GM21528 (cell line): ENCODE measurements at regions not wholly inside any gene's neighbourhood (a gene's known extent, or its start where the extent isn't known, plus 50 kb on each side); places are given as distances from the start of the nearest gene placed in this dataset.
"Not testable (repeated sequence)": the region's sequence is repeated elsewhere in the genome, so short reads cannot be mapped to it uniquely, and the experiment has no call there.

Source experiments
- ATAC-seq: cut with Tn5 transposase; IDR thresholded peaks from one replicate; pipeline ENCODE4 v1.9.1; 2021; ENCODE audit warnings: mild to moderate bottlenecking, moderate library complexity; ENCODE audit not compliant: unreplicated experiment, low FRiP score

DNA sequence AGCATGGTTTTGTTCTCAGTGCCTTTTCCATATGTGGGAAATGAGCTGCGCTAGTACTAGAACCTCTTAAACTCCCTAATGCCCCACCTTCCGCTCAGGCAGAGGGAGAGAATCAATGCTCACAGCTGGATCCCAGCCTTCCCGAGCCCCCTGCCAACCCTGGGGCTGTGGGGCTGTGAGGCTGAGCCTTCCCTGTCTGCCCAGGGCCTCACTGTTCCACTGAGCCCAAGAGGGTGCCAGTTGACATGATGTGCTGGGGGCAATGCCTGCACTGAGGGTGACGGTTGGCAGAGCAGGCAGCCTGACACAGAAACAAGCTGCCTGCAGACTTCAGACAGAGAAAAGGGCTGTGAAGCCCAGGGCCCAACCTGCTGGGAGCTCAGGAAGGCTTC, 602.4 kb upstream of the RAB6C start:
- no peak for ATAC-seq

GRCh38 chr2:129378186-129378585, 601.3 kb upstream of the RAB6C start:
- ATAC-seq: no peak

DNA sequence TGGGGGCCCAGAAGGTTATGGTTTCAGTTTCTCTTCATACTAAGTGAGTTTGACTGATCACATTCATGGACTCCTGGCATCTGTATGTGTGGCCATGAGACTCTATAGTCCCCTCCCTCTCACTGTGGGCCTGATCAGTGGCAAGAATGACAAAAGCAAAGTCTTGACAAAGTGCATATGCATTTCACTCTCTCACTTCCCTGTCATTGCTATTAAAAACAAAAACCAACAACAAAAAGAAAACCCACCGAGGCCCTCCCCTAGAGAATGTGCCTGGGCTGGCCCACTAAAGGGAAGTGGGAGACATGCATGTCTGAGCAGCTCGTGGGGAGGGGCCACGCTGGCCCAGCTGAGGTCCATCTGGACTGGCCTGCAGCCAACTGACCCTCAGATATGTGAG, 600.1 kb upstream of the RAB6C start:
- ATAC-seq: peak; percentile 64

GRCh38 chr2:129381789-129382188, 597.7 kb upstream of the RAB6C start:
- no peak for ATAC-seq

DNA sequence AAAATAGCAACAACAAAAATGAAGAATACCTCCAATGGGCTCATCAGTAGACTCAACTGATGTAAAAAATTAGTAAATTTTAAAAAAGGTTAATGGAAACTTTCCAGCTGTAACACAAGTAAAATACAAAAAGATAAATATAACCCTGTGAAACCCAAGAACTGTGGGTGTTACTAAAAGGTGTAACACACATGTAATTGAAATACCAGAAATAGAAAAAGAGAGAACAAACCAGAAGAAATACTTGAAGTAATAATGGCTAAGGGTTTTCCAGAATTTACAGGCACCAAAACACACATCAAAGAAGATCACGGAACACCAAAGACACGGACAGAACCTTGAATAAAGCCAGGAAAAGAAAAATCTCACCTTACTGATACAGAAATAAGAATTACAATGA, 590.6 kb upstream of the RAB6C start:
- no peak for ATAC-seq

DNA sequence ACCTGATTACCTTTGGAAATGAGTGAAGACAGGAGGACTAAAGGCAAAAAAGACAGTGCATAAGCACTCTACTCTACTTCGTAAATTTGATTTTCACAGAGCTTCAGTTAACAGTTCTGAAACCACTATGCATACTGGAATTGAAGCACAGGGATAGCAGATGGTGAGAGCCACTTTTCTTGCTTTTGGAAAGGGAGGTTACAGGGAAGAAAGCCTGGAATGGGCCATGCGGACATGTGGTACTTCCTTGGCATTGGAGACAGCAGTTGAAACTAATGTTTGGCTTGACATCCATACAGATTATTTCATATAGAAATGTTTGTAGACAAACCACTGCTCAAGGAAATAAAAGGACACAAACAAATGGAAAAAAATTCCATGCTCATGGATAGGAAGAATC, 585.6 kb upstream of the RAB6C start:
- ATAC-seq: no peak

- ATAC-seq: no peak
Observed at GRCh38 chr2:129396980-129397599, 582.4 kb upstream of the RAB6C start.

- no peak for ATAC-seq
Observed at GRCh38 chr2:129400826-129401225, 578.6 kb upstream of the RAB6C start.

GRCh38 chr2:129402076-129402475, 577.4 kb upstream of the RAB6C start:
- ATAC-seq: no peak

- ATAC-seq: no peak
Observed at GRCh38 chr2:129404000-129404685, 575.3 kb upstream of the RAB6C start.

DNA sequence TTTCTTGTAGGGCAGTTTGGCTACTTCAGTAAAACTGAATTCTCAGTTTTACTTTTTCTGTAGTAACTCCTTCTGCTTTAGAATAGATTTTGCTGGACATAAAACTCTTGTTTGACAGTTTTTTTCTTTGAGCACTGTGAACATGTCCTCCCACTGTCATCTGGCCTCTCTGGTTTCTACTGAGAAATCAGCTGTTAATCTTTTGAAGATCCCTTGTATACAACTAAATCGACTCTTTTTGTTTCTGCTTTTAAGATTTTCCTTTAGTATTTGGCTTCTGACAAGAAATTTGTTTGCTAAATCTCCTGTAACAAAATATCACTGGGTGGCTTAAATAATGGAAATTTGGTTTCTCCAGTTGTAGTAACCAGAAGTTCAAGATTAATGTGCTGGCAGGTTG, 570.9 kb upstream of the RAB6C start:
- no peak for ATAC-seq

DNA sequence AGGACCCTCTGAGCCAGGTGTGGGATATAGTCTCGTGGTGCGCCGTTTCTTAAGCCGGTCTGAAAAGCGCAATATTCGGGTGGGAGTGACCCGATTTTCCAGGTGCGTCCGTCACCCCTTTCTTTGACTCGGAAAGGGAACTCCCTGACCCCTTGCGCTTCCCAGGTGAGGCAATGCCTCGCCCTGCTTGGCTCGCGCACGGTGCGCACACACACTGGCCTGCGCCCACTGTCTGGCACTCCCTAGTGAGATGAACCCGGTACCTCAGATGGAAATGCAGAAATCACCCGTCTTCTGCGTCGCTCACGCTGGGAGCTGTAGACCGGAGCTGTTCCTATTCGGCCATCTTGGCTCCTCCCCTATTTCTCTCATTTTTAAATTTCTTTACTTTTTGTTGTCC, 562.4 kb upstream of the RAB6C start:
- not testable (repeated sequence) for ATAC-seq

DNA sequence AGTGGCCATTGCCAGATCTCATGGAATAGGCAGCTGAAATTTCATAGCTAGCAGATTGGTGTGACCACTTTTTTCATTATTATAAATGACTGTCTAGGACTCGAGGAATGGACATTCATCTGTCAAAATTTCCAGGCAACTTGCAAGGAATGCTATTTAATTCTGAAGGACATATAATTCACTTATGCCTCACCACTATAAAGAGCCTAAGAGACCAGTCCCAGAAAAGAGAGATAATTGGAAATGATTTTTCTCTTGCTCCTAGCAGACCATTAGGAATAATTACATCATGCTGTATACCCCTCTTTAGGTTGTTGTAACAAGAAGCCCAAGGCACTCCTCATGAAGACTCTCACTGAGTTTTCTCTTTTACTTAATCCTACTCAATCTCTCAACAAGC, 557.4 kb upstream of the RAB6C start:
- ATAC-seq: no peak

GRCh38 chr2:129428086-129428660, 551.3 kb upstream of the RAB6C start:
- ATAC-seq: no peak

DNA sequence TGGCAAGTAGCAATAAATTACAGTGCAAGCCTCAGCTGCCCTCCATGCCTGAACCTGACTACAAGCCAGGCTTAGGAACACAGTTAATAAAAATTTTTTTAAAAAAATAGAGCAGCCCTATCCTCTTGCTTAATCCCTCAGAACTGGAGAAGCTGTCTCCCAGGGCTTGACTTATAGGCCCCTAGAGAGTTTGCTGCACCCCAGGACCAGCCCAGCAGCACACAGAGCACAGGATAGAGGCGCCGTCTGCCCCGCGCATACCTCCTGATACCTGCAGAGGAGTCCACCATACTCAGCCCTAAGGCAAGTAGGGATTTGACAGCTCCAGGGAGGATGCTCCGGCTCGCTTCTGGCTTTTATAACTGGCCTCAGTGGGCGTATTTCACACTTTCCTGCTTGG, 548.6 kb upstream of the RAB6C start:
- no peak for ATAC-seq

DNA sequence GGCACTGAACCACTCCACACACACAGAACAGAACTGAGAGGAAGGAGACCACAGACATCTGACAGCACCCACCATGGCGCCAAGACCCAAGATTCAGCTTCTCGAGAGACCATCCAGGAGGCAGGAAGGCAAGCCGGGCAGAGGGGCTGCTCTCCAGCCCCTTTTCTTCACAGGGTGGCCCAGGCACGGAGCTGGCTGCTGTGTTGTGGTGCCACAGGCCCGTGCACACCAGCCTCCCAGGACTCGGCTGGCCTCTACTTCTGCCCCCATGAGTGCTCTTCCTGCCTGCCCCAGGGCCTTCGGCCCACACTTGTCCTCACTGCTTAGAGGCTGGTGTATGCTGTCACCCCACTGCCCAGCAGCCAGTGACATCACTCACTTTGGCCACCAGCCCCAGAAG, 547.6 kb upstream of the RAB6C start:
- ATAC-seq: no peak

DNA sequence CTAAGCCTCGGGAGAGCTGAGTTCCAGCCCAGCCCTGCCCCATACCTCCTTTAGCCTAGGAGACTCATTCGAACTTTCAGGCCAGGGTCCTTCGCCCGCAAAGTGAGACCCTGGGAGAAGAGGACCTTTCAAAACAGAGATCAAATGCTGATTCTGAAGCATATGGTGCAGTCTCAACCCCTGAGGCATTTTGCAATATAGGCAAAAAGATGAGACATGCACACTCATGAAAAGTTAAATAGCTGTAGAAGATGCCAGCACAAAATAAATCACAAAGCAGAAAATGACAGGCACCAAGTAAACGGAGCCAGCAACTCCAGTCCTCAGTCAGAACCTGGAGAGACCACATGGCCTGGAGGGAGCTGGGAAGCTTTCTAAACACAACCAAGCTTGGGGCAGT, 542.7 kb upstream of the RAB6C start:
- ATAC-seq: no peak

DNA sequence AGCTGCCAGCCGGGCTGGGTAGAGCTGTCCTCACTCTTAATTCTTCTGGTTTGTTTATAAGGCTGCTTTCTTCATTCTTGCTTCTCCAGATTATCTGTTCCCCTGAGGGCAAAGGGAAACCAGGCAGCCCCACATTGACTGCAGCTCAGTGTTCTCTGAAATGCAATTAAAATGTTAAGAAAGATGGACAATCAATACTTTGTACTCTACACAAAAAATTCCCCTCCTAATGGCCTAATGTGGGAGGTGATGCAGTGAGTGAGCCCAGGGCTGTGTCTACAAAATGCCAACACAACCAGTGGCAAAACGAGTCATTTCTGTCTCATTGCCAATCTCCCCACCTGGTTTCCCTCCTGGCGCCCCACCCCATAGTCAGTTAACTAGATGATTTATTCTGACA, 541.7 kb upstream of the RAB6C start:
- ATAC-seq: no peak

- ATAC-seq: no peak
Observed at GRCh38 chr2:129438501-129439057, 540.9 kb upstream of the RAB6C start.

DNA sequence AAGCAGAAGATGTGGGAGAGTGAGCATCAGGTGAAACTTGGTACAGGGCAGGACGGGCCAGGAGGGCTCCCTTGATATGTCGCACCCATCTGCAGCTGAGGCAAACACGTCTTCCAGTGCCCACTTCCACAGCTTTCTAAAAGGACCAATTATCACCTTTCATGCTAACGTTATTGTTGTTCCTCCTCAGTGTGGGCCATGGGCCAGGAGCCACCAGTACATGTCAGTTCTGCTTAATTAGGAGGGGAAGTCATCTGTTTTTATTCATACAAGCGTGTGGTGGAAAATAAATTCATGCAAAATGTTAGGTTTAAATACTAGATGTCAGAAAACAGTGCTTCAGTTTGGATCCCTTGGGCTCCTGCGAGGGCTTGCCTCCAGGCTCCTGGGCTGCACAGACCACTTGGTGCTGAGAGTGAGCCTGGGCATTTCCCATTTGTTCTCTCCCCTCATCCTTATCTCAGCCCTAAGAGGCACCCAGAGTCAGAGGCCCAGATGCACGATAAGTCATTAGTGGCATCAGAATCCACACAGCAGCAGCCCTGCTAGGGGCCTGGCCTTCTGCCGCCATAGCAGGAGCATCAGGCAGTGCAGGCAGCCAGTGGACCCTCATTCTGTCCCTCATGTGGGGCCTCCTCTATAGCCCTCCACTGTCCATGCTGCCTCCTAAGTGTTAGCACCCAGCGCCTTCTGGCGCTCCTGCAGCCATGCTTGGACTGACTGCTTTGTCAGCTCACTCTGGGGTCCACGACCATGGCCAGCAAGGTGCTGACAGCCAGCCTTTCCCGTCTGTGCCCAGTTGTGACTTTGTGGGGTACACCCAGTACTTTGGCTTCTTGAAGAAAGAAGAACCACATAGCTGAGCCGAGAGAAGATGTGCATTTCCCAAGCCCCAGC, 539.8 kb upstream of the RAB6C start:
- no peak for ATAC-seq

GRCh38 chr2:129441610-129442009, 537.9 kb upstream of the RAB6C start:
- ATAC-seq: no peak
